GM18508 (cell line): ENCODE measurements at regions not wholly inside any gene's neighbourhood (a gene's known extent, or its start where the extent isn't known, plus 50 kb on each side); places are given as distances from the start of the nearest gene placed in this dataset.
"Not testable (repeated sequence)": the region's sequence is repeated elsewhere in the genome, so short reads cannot be mapped to it uniquely, and the experiment has no call there.

Experiments
- ATAC-seq: cut with Tn5 transposase; IDR thresholded peaks from one replicate; pipeline ENCODE4 v1.9.1; 2021; ENCODE audit warnings: moderate number of reproducible peaks; ENCODE audit not compliant: insufficient read depth, unreplicated experiment

- no peak for ATAC-seq
These were observed 1215.2 kb upstream of the TMEFF2 start for GRCh38 chr2:193409951-193410350.

DNA sequence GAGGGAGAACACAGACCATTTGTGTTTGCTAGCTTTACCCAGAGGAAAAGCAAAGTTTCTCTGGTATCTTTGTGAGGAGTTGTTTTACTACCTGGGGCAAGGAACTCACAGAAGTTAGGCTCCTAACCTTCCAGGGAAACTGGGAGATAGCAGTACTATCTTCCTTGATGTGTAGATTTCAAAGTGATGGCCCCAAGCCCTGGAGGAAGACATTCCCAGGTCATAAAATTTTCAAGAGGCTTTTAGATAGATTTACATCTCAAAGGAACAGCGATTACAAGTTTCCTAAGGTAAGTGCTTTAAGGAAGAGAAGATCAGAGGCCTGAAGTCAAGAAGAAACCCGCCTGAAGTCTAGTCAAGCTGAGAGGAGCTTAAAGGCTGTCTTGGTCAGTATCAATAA, 1187.8 kb upstream of the TMEFF2 start:
- ATAC-seq, result no peak

GRCh38 chr2:193377789-193378188, 1183.1 kb upstream of the TMEFF2 start:
- no peak for ATAC-seq

- no peak for ATAC-seq
These were observed 1178.4 kb upstream of the TMEFF2 start for GRCh38 chr2:193373120-193373519.

GRCh38 chr2:193371200-193371599, 1176.5 kb upstream of the TMEFF2 start:
- ATAC-seq, result no peak

DNA sequence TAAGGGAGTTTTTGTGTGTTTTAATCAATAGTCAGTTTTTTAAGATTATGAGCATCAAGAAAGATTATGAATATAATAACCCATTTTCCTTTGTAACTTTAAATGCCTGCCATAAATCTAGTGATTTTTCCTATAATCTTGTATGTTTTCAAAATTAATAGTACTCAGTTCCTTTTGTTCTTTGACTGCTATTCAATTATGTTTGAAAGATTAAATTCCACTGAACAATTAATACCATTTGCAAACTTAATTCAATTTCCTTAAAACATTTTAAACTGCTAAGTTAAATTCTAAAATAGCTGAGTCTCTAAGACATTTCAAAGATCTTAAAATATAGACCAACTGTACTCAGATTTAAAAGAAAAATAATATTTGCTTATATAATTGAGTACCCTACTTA, 1173.9 kb upstream of the TMEFF2 start:
- no peak for ATAC-seq

DNA sequence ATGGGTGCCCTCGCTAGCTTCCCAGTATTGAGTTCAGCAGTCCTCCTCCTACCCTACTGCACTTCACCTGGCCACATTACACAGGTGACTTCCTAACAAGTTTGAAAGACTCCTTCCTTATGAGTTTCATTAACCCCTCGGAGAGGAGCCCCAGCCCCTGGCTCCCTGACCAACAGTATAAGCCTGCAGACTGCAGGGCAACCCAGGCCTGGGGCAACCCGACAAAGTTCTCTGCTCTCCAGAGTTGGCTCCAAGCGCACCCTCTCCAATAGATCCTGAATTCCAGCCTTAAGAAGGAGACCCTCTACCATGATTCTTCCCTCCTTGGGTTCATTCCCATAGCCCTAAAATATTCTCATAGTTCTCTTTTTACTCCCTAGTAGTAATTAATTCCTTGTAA, 1162.8 kb upstream of the TMEFF2 start:
- no peak for ATAC-seq

- not testable (repeated sequence) for ATAC-seq
These were observed 1158.0 kb upstream of the TMEFF2 start for GRCh38 chr2:193352665-193353242.

DNA sequence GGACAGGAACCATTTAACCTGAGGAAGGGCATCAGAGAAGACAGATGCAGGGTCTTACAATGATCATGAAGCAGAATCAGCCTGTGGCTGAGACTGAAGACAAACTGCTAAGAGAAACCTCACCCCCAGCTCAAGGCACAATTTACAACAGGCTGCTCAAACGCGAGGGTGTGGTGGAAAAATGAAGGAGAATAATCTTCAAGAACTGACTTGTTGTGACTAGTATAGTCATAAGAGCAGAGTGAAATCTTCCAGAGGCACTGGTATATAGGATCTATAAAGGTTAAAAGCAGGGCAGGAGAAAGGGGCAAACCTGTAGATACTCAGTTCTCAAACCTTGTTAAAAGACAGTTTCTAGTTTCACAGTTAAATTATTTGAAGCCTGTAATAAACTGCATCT, 1155.8 kb upstream of the TMEFF2 start:
- no peak for ATAC-seq

GRCh38 chr2:193349642-193350041, 1154.9 kb upstream of the TMEFF2 start:
- no peak for ATAC-seq

DNA sequence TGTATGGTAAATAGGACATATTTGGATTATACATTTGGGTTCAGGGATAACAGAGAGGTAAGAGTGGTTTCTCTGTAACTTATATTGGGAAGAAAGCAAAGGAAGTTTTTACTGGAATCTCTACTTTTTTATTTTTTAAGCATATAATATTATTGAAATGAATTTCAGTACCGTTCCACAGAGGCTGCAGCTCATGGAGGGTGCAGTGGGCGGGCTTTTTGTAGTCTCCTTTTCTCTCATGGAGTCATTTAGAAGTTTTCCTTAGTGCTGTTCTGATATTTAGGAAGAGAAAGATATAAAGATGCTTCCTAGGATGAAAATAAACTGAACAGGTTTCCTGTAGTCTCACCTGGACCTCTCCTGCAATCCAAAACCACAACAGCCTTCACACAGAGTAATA, 1153.3 kb upstream of the TMEFF2 start:
- ATAC-seq, result no peak

GRCh38 chr2:193336781-193337180, 1142.0 kb upstream of the TMEFF2 start:
- ATAC-seq, result no peak

- ATAC-seq, result no peak
These were observed 1139.7 kb upstream of the TMEFF2 start for GRCh38 chr2:193334401-193334800.

GRCh38 chr2:193333539-193333938, 1138.8 kb upstream of the TMEFF2 start:
- no peak for ATAC-seq

DNA sequence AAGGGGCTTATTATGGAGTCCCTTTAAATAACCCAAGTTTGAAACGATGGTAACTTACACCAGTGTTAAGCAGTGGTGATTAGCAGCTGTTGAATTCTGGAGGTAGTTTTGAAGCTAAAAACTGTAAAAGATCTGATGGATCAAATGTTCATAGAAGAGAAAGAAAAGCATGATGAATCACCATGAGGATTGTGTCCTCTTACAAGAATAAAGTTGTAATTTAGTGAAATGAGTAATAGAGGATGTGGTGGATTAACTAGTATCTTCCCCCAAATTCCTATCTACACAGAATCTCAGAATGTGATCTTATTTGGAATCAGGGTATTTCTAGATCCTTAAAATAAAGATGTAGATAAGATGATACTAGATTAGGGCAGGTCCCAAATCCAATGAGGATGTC, 1138.2 kb upstream of the TMEFF2 start:
- no peak for ATAC-seq

- no peak for ATAC-seq
These were observed 1136.9 kb upstream of the TMEFF2 start for GRCh38 chr2:193331676-193332075.

- no peak for ATAC-seq
These were observed 1131.6 kb upstream of the TMEFF2 start for GRCh38 chr2:193326296-193326695.

DNA sequence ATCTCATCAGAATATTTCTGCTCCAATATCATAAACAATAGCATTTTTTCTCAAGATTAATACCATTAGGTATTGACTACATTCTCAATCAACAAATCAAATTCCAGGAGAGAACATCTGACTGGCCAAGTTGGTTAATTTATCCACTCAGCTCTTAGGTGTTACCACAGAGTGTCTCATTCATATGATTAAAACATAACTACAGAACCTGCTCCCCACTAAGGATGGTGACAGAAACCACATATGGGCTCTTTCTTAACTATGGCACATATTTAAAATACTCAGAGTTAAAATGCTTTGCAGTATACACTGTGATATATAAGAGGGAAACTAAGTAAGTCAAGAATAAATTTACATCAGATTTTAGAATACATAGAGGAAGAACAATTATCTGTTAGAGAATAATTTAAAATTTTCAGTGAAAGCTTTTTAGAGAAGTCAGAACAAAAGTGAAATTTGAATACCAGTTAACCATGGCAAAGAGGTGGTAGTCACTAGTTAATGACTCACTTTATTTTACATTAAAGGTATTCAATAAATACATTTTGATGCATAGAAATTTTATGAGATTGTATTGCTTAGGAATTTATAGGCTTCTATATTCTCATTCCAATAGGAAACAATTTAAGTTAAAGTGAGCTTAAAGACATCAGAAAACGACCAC, 1120.8 kb upstream of the TMEFF2 start:
- peak; percentile 47 for ATAC-seq

- ATAC-seq, result no peak
These were observed 1108.7 kb upstream of the TMEFF2 start for GRCh38 chr2:193303464-193303863.

DNA sequence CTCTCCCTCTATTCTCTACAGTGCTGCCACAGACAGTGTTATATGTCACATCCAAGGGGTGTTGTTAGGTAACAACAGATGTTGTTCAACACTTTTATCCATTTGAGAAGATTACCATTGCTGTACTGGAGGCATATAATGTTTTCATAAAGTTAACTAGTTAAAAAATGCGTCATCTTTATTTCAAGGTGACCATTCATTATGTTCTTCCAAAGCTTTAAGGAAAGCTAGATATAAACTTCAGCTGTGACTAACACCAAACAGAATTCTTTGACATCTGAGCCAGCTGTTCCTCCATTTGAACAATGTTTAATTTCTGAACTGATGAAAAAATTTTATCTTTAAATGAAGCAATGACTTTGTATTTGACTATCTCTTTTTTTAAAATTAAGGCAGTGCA, 1099.6 kb upstream of the TMEFF2 start:
- ATAC-seq, result no peak

DNA sequence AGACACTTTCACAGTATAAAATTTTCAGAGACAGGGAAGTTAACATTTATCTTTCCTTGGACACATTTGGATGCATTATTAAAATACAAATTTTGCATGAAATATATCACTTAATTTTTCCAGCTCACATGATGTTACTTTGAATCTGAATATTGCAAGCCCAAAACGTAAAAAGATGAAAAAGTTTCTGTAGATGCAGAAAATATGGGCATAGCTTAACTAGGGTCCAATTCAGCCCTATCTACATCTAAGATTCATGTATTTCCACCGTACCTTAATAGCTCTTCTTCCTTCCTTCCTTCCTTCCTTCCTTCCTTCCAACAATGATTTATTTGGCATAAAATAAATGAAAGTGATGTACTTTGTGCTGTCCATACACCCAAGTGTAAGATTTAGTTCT, 1084.6 kb upstream of the TMEFF2 start:
- no peak for ATAC-seq

DNA sequence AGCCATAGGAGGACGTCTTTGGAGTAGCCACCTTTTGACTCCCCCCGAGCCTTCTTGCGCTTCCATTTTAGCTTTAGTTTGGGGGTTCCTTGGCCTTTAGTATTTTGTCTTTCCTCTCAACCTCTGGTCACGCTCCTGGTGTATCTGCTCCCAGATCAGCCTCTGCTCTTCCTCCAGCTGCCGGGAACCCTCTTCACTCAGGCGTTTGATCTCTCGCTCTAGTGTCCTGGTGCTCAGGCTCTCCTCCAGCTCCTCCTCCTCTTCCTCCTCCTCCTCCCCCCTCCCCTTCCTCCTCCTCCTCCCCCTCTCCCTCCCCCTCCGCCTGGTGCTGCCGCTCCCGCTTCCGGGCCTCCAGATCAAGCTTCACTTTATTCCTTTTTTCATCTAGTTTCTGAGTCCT, 1082.3 kb upstream of the TMEFF2 start:
- ATAC-seq, result no peak
